ENCODE measurements at regions not wholly inside any gene's neighbourhood (a gene's known extent, or its start where the extent isn't known, plus 50 kb on each side); places are given as distances from the start of the nearest gene placed in this dataset.
"Not testable (repeated sequence)": the region's sequence is repeated elsewhere in the genome, so short reads cannot be mapped to it uniquely, and the experiment has no call there.

DNA sequence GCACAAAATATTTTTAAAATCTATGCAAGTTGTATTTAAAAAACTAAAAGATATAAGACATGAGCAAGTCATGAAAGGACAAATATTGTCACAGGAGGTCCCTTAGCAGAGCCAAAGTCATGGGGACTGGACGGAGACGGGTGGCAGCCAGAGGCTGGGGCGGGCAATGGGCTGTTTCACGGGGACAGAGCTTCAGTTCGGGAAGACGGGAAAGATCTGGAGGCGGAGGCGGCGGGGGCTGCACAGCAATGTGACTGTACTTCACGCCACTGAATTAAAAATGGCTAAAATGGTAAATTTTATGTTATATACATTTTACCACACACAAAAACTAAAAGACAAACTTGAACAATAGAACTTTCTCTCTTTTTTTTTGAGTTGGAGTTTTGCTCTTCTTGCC lies 60.0 kb upstream of the METRNL start:
- no peak for DNase-seq

DNA sequence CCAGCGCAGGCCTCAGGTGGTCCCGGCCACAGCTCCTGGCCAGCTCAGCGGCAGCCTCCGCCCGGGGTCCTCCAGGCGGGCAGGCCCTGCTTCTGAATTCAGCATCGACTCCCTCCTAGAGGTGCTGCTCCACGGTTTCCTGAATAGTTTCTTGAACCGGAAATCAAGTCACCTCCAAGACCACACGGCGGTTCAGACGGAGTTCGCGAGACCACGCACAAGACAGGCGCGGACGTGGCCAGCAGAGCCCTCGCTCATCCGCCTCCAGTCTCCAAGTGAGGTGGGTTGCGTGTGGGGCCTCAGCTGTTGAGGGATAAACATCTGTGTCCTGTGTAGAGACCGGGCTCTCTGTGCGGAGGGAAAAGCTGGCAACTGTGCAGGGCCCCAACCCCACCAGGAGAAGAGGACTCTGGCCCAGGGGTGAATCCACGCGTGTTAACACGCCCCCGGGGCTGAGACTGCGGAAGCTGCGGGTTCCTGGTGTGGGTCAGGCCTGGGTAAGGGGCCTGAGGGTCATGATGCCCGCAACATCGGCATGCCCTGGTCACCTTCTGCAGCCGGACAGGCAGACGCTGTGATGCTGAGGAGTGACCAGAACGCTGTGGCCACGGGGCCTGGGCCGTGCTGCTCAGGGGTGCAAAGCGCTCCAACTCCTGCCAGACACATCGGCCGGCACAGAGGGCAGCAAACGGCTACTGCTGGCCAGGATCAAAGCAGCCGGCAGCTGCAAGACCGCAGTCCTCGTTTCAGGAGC lies 55.0 kb upstream of the METRNL start:
- DNase-seq, result no peak

DNA sequence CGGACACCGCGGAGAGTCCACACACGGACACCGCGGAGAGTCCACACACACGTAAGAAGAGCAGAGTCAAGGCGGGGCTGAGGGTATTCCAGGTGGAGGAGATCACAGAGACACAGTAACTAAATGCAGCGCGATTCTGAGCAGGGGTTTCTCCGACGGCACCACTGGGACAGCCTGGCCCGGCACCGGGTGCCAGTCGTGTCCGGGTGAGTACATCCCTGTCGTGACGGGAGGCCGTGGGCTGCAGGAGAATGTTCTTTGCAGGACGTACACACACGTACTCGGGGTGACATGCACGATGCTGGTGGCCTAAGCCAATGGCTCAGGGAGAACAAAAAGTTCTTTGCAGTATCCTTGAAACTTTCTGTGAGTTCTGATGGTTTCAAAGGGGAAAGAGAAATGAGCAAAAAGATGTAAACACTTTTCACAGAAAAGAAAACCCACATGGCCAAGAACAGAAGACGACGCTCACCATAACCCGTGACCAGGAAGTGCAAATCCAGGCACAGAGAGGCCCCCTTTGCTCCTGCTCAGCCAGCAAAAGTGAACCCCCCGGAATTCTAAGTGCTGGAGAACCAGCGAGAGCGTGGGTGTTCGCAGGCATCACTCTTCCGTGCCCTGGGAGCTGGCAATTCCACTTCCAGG lies 53.7 kb upstream of the METRNL start:
- DNase-seq, result no peak

DNA sequence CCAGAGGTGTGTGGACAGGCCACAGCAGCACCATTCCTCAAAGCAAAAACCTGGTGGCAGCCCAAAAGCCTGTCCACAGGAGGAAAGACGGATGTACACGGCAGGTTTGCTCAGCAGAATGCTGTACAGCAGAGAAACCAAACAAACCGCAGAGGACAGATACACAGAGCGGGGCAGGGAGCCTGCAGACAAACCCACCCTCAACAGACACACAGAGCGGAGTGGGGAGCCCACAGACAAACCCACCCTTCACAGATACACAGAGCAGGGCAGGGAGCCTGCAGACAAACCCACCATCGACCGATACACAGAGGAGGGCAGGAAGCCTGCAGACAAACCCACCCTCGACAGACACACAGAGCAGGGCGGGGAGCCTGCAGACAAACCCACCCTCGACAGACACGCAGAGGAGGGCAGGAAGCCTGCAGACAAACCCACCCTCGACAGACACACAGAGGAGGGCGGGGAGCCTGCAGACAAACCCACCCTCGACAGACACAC lies 53.0 kb upstream of the METRNL start:
- DNase-seq, result no peak

DNA sequence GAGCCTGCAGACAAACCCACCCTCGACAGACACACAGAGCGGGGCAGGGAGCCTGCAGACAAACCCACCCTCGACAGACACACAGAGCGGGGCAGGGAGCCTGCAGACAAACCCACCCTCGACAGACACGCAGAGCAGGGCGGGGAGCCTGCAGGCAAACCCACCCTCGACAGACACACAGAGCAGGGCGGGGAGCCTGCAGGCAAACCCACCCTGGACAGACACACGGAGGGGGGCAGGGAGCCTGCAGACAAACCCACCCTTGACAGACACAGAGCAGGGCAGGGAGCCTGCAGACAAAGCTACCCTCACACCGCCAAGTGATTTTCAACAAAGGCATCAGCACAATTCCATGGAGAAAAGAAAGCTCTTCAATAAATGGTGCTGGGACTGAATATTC lies 52.5 kb upstream of the METRNL start:
- not testable (repeated sequence) for DNase-seq

DNA sequence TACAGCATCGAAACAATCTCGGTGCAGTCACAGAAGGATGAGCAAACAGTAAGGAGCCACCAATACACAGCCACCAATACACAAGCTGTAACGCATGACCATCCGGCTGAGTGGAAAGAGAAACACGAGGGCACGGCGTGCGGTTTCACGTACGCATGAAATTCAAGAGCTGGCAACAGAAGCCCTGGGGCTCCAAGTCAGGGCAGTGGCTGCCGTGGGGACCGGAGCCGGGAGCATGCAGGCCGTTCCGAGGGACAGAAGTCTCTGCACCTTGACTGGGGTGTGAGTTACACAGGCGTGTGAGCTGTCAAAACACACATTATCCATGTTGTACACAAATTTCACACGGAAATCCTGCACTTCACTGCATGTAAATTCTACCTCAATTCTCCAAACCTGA lies 50.6 kb upstream of the METRNL start:
- DNase-seq, result no peak

DNA sequence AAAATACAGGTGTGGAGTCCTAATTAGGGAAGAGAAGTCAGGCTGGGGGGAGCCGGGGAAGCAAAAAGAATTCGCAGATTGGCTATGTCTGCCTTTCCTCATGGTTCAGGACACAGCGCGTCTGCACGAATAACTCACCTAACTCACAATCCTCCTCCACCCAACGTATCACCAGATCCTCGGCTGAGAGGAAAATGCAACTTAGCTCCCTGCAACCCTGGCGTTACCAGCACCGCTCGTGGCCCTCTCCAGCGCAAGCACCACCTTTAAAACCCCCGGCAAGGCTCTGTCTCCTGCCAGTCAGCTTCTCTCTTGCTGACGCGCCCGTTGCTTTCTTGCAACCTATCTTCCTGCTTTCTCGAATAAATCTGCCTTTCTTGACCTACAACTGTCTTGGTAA lies 49.8 kb upstream of the METRNL start:
- no peak for DNase-seq

Measured in SHP77 (cell line).